OCI-LY7 (cell line): ENCODE measurements at regions not wholly inside any gene's neighbourhood (a gene's known extent, or its start where the extent isn't known, plus 50 kb on each side); places are given as distances from the start of the nearest gene placed in this dataset.

Experiments used
- CTCF ChIP-seq: fragments of 200-600 bp; sonication (generic); conservative IDR thresholded peaks from 2 replicates; pipeline ENCODE4 v1.5.1; 2014; ENCODE audit warnings: mild to moderate bottlenecking, antibody characterized with exemption, low read length, moderate library complexity, mixed read lengths
- EZH2phosphoT487 ChIP-seq: fragments of 200-600 bp; sonication (generic); IDR thresholded peaks from 2 replicates; pipeline ENCODE4 v1.6.1; 2018; ENCODE audit warnings: low read depth, borderline replicate concordance, mild to moderate bottlenecking, mixed run types, antibody characterized with exemption, low read length, moderate library complexity, mixed read lengths

GRCh38 chr2:4269885-4270284, 566.5 kb downstream of the DCDC2C start:
- no peak for TF ChIP-seq CTCF
- TF ChIP-seq EZH2phosphoT487, result no peak
